ENCODE measurements at regions not wholly inside any gene's neighbourhood (a gene's known extent, or its start where the extent isn't known, plus 50 kb on each side); places are given as distances from the start of the nearest gene placed in this dataset.

DNA sequence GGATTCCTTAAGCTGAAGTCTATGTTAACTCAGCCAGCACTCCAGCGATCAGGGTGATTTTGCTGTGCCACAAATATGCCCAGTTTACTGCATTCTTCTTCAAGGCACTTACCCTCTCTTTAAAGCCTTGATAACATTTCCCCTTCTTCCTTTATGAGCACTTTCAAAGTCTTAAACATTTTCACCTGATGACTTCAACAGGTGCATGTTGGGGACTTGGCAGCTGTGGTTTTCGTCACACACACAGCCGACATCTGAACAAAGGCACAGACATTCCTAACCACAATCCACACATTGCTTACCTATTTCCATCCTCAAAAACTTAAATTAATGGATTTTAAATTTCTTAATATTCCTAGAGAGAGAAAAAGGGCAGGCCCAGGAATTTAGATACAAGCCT lies 331.5 kb downstream of the CRPPA start:
- TF ChIP-seq ARNT (IDR thresholded peaks at IDR 0.05) = no peak
- TF ChIP-seq SP1 (IDR thresholded peaks at IDR 0.05) = no peak
- TF ChIP-seq FOXM1 (IDR thresholded peaks at IDR 0.05; ENCODE audit: borderline replicate concordance) = no peak
- TF ChIP-seq SUZ12 (IDR thresholded peaks at IDR 0.05) = no peak
- TF ChIP-seq ZNF384 (IDR thresholded peaks at IDR 0.05) = no peak
- no peak for TF ChIP-seq ELF4 (IDR thresholded peaks at IDR 0.05)
- TF ChIP-seq FOXK2 (IDR thresholded peaks at IDR 0.05) = no peak
- TF ChIP-seq PKNOX1 (IDR thresholded peaks at IDR 0.05) = no peak
- TF ChIP-seq BHLHE40 (IDR thresholded peaks at IDR 0.05; ENCODE audit: borderline replicate concordance) = no peak
